ENCODE measurements at regions not wholly inside any gene's neighbourhood (a gene's known extent, or its start where the extent isn't known, plus 50 kb on each side); places are given as distances from the start of the nearest gene placed in this dataset.

DNA sequence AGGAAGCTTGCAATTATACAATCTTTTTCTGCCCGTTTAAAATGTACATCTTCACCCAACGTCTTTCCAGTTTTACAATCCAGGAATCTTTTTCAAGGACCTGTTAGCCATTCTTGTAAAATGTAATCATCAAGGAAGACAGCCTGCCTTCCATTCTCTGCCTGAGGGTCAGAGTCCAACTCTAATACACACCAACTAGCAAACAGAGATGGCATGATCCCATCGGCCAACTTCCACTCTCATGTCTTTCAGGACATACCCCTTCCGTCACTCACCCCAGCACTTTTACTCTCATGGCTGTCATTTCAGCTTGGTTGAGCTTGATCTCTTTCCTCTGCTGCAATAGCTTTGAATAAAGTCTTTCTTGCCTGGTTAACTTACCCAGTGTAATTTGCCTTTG, 172.5 kb upstream of the NETO1 start:
- H3K9ac ChIP-seq (ENCODE audit: low read depth in 1 of 3, low read length in 3 of 3), result no peak overlapping the region
- H3K27me3 ChIP-seq (ENCODE audit: control insufficient read depth in 3 of 3, insufficient read depth in 3 of 3, low read length in 3 of 3), result no peaks in the 10 kb centered on the region
- H3K36me3 ChIP-seq (ENCODE audit: control insufficient read depth in 3 of 3, insufficient read depth in 3 of 3, low read length in 3 of 3), result no peaks in the 10 kb centered on the region
- no peak overlapping the region for H3K27ac ChIP-seq (ENCODE audit: low read depth, low read length)
- H3K4me3 ChIP-seq (ENCODE audit: low read length in 3 of 3), result no peak overlapping the region
- peaks cover 0 to 2% (median 0%) of the 10 kb centered on the region in 3 donors for H3K9me3 ChIP-seq (ENCODE audit: control insufficient read depth in 3 of 3, low read length in 3 of 3)
- H3K4me1 ChIP-seq (ENCODE audit: control insufficient read depth in 3 of 3, insufficient read depth in 3 of 3, low read length in 3 of 3), result no peaks in the 10 kb centered on the region

DNA sequence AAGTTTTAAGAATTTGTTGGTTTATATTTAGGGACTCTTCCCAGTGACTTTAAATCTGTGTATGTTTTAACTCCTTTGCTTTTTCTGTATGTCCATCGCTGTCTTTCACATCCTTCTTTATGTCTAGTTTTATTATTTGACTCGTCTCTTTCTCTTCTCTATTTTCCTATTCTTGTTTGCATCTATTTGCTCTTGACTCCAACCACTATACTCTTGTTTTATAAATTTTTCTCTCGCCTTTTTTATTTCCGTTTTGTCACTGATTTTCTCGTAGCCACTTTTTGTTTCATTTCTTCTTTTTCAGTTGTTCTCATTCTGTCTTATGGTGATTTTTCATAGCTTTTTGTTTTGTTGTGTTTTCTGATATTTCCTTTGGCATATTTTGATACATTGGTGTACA, 170.5 kb upstream of the NETO1 start:
- H3K27me3 ChIP-seq (ENCODE audit: control insufficient read depth in 3 of 3, insufficient read depth in 3 of 3, low read length in 3 of 3), result no peaks in the 10 kb centered on the region
- H3K27ac ChIP-seq (ENCODE audit: low read depth, low read length), result no peak overlapping the region
- no peak overlapping the region for H3K4me3 ChIP-seq (ENCODE audit: low read length in 3 of 3)
- H3K9me3 ChIP-seq (ENCODE audit: control insufficient read depth in 3 of 3, low read length in 3 of 3), result peaks cover 0 to 2% (median 0%) of the 10 kb centered on the region in 3 donors
- no peak overlapping the region for H3K9ac ChIP-seq (ENCODE audit: low read depth in 1 of 3, low read length in 3 of 3)
- H3K36me3 ChIP-seq (ENCODE audit: control insufficient read depth in 3 of 3, insufficient read depth in 3 of 3, low read length in 3 of 3), result no peaks in the 10 kb centered on the region
- no peaks in the 10 kb centered on the region for H3K4me1 ChIP-seq (ENCODE audit: control insufficient read depth in 3 of 3, insufficient read depth in 3 of 3, low read length in 3 of 3)

DNA sequence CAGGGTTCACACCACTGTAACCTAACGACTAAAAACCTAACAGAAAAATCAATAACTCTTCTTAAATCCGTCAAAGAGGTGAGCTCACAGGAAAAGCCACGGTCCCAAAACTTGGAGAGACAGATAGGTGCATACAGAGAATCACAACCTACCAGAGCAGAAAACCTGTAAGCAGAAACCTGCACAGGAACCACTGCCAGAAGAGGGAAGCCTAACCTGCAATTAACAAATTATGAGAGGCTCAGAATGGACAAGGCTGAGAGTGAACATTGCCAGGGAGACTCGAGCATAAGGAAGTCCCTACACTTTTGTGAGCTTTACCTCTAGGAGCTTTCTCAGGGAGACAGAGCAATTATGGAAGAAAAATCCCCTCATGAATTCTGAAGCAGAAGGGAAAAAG, 156.2 kb upstream of the NETO1 start:
- Histone ChIP-seq H3K27me3 (ENCODE audit: control insufficient read depth in 3 of 3, insufficient read depth in 3 of 3, low read length in 3 of 3) (no peaks in the 10 kb centered on the region), H3K9ac (ENCODE audit: low read depth in 1 of 3, low read length in 3 of 3) (no peak overlapping the region)

DNA sequence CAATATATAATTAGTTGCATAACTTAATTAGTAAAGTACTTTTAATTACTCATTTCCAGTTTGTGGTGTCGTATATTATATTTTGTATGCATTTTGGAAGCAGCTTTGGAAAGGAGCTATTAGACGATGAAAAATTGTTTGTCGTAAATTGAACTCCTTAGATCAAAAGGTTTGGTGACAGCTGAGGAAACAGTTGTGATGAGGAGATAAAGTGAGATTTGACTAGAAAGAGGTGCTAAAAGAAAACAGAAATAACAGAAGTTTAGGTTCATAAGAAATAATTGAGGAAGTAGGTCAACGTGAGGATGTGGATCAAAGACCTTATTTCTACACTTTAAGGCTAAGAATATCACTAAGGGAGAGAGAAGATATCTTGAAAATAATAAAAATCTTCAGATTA, 141.9 kb upstream of the NETO1 start:
- Histone ChIP-seq H3K9me3 (ENCODE audit: control insufficient read depth in 3 of 3, low read length in 3 of 3) (peaks cover 0 to 3% (median 0%) of the 10 kb centered on the region in 3 donors), H3K27me3 (ENCODE audit: control insufficient read depth in 3 of 3, insufficient read depth in 3 of 3, low read length in 3 of 3) (no peaks in the 10 kb centered on the region), H3K4me1 (ENCODE audit: control insufficient read depth in 3 of 3, insufficient read depth in 3 of 3, low read length in 3 of 3) (no peaks in the 10 kb centered on the region), H3K27ac (ENCODE audit: low read depth, low read length) (no peak overlapping the region), H3K4me3 (ENCODE audit: low read length in 3 of 3) (no peak overlapping the region), H3K36me3 (ENCODE audit: control insufficient read depth in 3 of 3, insufficient read depth in 3 of 3, low read length in 3 of 3) (no peaks in the 10 kb centered on the region), H3K9ac (ENCODE audit: low read depth in 1 of 3, low read length in 3 of 3) (no peak overlapping the region)

More for the DNA sequence above, 156.2 kb upstream of the NETO1 start:
- no peak overlapping the region for H3K4me3 ChIP-seq (ENCODE audit: low read length in 3 of 3)
- no peak overlapping the region for H3K27ac ChIP-seq (ENCODE audit: low read depth, low read length)
- no peaks in the 10 kb centered on the region for H3K36me3 ChIP-seq (ENCODE audit: control insufficient read depth in 3 of 3, insufficient read depth in 3 of 3, low read length in 3 of 3)
- no peaks in the 10 kb centered on the region for H3K9me3 ChIP-seq (ENCODE audit: control insufficient read depth in 3 of 3, low read length in 3 of 3)
- H3K4me1 ChIP-seq (ENCODE audit: control insufficient read depth in 3 of 3, insufficient read depth in 3 of 3, low read length in 3 of 3), result no peaks in the 10 kb centered on the region

DNA sequence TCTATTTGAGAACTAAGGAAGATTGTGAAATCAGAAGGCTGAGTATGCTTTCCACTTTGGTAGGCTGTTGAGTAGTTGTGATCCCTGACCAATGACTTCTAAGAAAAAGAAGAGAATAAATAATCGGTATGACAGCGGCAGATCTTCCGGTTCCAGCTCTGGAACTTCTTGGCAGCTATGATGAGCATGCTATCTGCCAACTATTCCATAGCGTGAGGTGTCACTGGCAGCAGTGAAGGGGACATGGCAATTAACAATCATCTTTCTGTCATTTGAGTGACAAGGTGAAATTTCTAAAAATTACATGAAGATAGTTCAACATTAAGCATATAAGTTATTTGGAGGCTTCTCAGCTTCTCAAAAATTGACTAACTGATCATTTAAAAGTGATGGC, 140.1 kb upstream of the NETO1 start:
- Histone ChIP-seq H3K9me3 (ENCODE audit: control insufficient read depth in 3 of 3, low read length in 3 of 3) (peaks cover 0 to 3% (median 0%) of the 10 kb centered on the region in 3 donors), H3K4me3 (ENCODE audit: low read length in 3 of 3) (no peak overlapping the region), H3K27me3 (ENCODE audit: control insufficient read depth in 3 of 3, insufficient read depth in 3 of 3, low read length in 3 of 3) (no peaks in the 10 kb centered on the region), H3K36me3 (ENCODE audit: control insufficient read depth in 3 of 3, insufficient read depth in 3 of 3, low read length in 3 of 3) (no peaks in the 10 kb centered on the region), H3K4me1 (ENCODE audit: control insufficient read depth in 3 of 3, insufficient read depth in 3 of 3, low read length in 3 of 3) (no peaks in the 10 kb centered on the region), H3K27ac (ENCODE audit: low read depth, low read length) (no peak overlapping the region), H3K9ac (ENCODE audit: low read depth in 1 of 3, low read length in 3 of 3) (no peak overlapping the region)

DNA sequence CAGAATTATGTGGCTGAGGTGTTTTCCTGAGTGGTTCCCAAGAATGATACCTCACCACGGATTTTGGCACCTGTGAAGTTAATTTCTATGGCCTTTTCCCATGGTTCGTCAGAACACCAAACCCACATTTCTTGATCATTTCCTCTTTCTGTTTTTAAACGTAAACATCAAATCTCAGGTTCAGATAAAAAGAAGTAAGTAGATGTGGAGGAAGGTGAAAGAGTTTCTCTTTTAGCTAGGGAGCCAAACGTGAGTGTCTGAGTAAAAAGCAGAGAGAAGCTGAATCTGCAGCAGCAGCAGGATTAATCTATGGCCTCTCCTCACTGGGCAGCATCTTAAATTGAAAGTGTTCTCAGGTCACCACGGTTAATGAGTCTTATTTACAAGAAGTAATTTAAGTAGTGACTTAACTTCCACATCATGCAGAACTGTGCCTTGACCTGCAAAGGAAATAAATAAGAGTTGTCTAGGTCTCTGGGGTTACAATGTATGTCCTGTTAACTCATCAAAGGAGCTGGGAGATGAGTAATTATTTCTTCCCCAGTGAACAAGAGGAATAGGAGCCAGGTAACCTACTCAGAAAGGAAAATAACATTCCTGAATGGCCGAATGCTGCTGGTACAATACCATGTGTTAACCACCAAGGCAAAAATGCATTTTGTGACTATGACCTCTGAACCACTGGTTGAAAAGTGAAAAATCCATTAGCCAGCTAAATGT, 139.6 kb upstream of the NETO1 start:
- no peak overlapping the region for H3K9ac ChIP-seq (ENCODE audit: low read depth in 1 of 3, low read length in 3 of 3)
- no peak overlapping the region for H3K27ac ChIP-seq (ENCODE audit: low read depth, low read length)
- H3K36me3 ChIP-seq (ENCODE audit: control insufficient read depth in 3 of 3, insufficient read depth in 3 of 3, low read length in 3 of 3), result no peaks in the 10 kb centered on the region
- H3K4me3 ChIP-seq (ENCODE audit: low read length in 3 of 3), result no peak overlapping the region
- peaks cover 0 to 3% (median 0%) of the 10 kb centered on the region in 3 donors for H3K9me3 ChIP-seq (ENCODE audit: control insufficient read depth in 3 of 3, low read length in 3 of 3)
- no peaks in the 10 kb centered on the region for H3K4me1 ChIP-seq (ENCODE audit: control insufficient read depth in 3 of 3, insufficient read depth in 3 of 3, low read length in 3 of 3)
- H3K27me3 ChIP-seq (ENCODE audit: control insufficient read depth in 3 of 3, insufficient read depth in 3 of 3, low read length in 3 of 3), result no peaks in the 10 kb centered on the region

DNA sequence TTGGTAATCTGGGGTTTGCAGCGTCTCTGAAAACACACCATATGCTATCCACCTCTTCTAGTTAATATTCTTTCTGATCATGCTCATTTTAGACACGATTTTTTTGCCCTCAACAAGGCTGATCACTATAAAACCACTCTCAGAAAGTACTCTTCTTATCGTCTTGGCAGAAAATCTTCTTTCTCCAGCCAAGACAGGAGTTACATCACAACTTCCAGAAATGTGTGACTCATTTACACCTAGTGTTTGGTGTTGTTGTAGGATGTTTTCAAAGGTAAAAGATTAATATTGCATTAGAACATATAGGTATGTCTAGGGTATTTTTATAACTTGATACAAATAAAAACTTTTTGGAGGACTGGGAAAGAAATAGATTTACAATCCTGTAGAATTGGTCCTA, 138.5 kb upstream of the NETO1 start:
- Histone ChIP-seq H3K27me3 (ENCODE audit: control insufficient read depth in 3 of 3, insufficient read depth in 3 of 3, low read length in 3 of 3) (no peaks in the 10 kb centered on the region), H3K4me1 (ENCODE audit: control insufficient read depth in 3 of 3, insufficient read depth in 3 of 3, low read length in 3 of 3) (no peaks in the 10 kb centered on the region), H3K9ac (ENCODE audit: low read depth in 1 of 3, low read length in 3 of 3) (no peak overlapping the region), H3K9me3 (ENCODE audit: control insufficient read depth in 3 of 3, low read length in 3 of 3) (peaks cover 0 to 3% (median 0%) of the 10 kb centered on the region in 3 donors), H3K36me3 (ENCODE audit: control insufficient read depth in 3 of 3, insufficient read depth in 3 of 3, low read length in 3 of 3) (no peaks in the 10 kb centered on the region), H3K4me3 (ENCODE audit: low read length in 3 of 3) (no peak overlapping the region), H3K27ac (ENCODE audit: low read depth, low read length) (no peak overlapping the region)

DNA sequence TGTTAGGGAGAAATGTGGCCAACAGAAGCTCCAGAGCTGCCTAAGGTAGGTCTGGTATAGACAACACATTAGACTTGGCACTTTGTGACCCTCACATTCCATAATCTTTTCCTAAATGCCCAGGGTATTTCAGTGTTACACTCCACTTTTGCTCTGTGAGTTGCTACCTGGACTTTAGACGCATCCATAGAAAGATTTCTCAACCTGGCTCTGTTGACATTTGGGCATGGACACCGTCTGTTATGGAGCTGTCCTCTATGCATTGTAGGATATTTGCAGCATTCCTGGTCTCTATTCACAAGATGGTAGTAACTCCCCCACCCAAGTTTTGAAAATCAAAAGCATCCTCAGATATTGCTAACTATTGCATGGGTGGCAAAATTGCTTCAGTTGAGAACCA, 136.5 kb upstream of the NETO1 start:
- Histone ChIP-seq H3K27ac (ENCODE audit: low read depth, low read length) (no peak overlapping the region), H3K4me1 (ENCODE audit: control insufficient read depth in 3 of 3, insufficient read depth in 3 of 3, low read length in 3 of 3) (no peaks in the 10 kb centered on the region), H3K4me3 (ENCODE audit: low read length in 3 of 3) (no peak overlapping the region), H3K9me3 (ENCODE audit: control insufficient read depth in 3 of 3, low read length in 3 of 3) (no peaks in the 10 kb centered on the region), H3K9ac (ENCODE audit: low read depth in 1 of 3, low read length in 3 of 3) (no peak overlapping the region), H3K27me3 (ENCODE audit: control insufficient read depth in 3 of 3, insufficient read depth in 3 of 3, low read length in 3 of 3) (no peaks in the 10 kb centered on the region), H3K36me3 (ENCODE audit: control insufficient read depth in 3 of 3, insufficient read depth in 3 of 3, low read length in 3 of 3) (no peaks in the 10 kb centered on the region)

DNA sequence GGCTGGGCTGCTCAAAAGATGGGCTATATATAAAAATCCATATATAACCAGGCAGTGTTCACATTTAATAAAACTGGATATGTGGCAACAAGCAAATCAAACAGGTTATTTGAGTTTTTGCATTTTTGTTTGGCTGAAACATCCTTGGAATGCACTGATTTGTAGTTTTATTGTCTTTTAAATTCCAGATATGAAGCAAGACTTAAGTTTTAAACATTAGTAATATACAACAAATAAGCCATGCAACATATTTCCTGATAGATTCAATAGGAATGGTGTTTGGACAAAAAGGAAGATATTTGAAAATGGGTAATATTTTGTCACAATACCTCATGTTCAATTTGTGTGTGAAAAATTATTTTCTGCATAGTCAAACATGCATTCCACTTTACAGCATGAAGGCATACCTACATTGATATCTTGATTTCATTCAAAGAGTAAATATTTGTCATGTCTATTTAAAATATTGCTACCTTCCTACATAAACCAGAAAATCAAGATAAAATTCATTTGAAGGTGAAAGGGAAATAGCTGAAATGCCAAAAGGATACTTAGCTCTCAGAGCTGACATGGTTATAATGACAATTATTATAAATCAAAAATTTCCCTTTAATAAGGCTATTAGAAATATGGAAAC, 132.3 kb upstream of the NETO1 start:
- no peaks in the 10 kb centered on the region for H3K4me1 ChIP-seq (ENCODE audit: control insufficient read depth in 3 of 3, insufficient read depth in 3 of 3, low read length in 3 of 3)
- H3K27ac ChIP-seq (ENCODE audit: low read depth, low read length), result no peak overlapping the region
- H3K27me3 ChIP-seq (ENCODE audit: control insufficient read depth in 3 of 3, insufficient read depth in 3 of 3, low read length in 3 of 3), result no peaks in the 10 kb centered on the region
- no peaks in the 10 kb centered on the region for H3K9me3 ChIP-seq (ENCODE audit: control insufficient read depth in 3 of 3, low read length in 3 of 3)
- H3K36me3 ChIP-seq (ENCODE audit: control insufficient read depth in 3 of 3, insufficient read depth in 3 of 3, low read length in 3 of 3), result no peaks in the 10 kb centered on the region
- H3K9ac ChIP-seq (ENCODE audit: low read depth in 1 of 3, low read length in 3 of 3), result no peak overlapping the region
- no peak overlapping the region for H3K4me3 ChIP-seq (ENCODE audit: low read length in 3 of 3)

DNA sequence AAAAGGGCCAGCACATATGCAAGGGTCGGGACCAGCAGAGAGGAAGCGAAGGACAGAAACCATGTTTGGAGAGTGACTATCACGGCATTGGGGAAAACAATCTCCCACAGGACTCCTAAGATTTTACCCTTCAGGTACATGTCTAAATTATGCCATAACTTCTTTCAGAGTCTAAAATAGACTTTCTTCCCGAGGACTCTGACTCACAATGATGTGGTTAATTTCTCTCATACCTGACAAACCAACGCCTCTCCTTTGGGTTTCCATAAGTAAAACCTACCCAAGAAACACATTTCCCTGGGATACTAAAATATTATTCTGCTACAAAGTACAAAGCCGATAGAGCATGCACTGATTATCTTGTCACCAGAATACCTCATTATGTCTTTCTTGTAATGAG, 127.8 kb upstream of the NETO1 start:
- Histone ChIP-seq H3K4me3 (ENCODE audit: low read length in 3 of 3) (no peak overlapping the region), H3K9ac (ENCODE audit: low read depth in 1 of 3, low read length in 3 of 3) (no peak overlapping the region), H3K36me3 (ENCODE audit: control insufficient read depth in 3 of 3, insufficient read depth in 3 of 3, low read length in 3 of 3) (no peaks in the 10 kb centered on the region), H3K4me1 (ENCODE audit: control insufficient read depth in 3 of 3, insufficient read depth in 3 of 3, low read length in 3 of 3) (no peaks in the 10 kb centered on the region), H3K9me3 (ENCODE audit: control insufficient read depth in 3 of 3, low read length in 3 of 3) (no peaks in the 10 kb centered on the region), H3K27ac (ENCODE audit: low read depth, low read length) (no peak overlapping the region), H3K27me3 (ENCODE audit: control insufficient read depth in 3 of 3, insufficient read depth in 3 of 3, low read length in 3 of 3) (no peaks in the 10 kb centered on the region)

Measured in skeletal muscle tissue (tissue), 3 donors.